Thyroid gland (tissue), 4 donors: ENCODE measurements at regions not wholly inside any gene's neighbourhood (a gene's known extent, or its start where the extent isn't known, plus 50 kb on each side); places are given as distances from the start of the nearest gene placed in this dataset.

Experiments used
- CTCF ChIP-seq, 6 experiments: fragments of 200-600 bp in 3 of 6; fragments of 450-650 bp in 3 of 6; sonication (generic) in 3 of 6; IDR thresholded peaks; one replicate each; pipeline ENCODE4 v1.5.1; 2016 to 2019; ENCODE audit warnings: antibody characterized with exemption in 6 of 6, mild to moderate bottlenecking in 2 of 6, inconsistent platforms in 1 of 6, moderate library complexity in 1 of 6
- POLR2A ChIP-seq, 2 donors: fragments of 450-650 bp; IDR thresholded peaks; one replicate each; pipeline ENCODE4 v1.6.1; 2017; ENCODE audit warnings: antibody characterized with exemption in 2 of 2, mild to moderate bottlenecking in 2 of 2, moderate library complexity in 1 of 2

- no peak for TF ChIP-seq POLR2A (IDR thresholded peaks at IDR 0.05)
- no peak for TF ChIP-seq CTCF (IDR thresholded peaks at IDR 0.05)
Measured at GRCh38 chr6:140134224-140134623, 759.8 kb upstream of the CITED2 start.
